Brain microvascular endothelial cell (primary cell): ENCODE measurements at regions not wholly inside any gene's neighbourhood (a gene's known extent, or its start where the extent isn't known, plus 50 kb on each side); places are given as distances from the start of the nearest gene placed in this dataset.
"Not testable (repeated sequence)": the region's sequence is repeated elsewhere in the genome, so short reads cannot be mapped to it uniquely, and the experiment has no call there.

Source experiments
- DNase-seq: peaks from one replicate; pipeline ENCODE4 v3.0.0-alpha.2; 2020
- H3K27ac ChIP-seq: fragments of 250-450 bp; sonication (Bioruptor Pico); 2 replicates; pipeline ENCODE4 v1.5.1; 2020; ENCODE audit warnings: mild to moderate bottlenecking, moderate library complexity
- H3K27me3 ChIP-seq: fragments of 250-450 bp; sonication (Bioruptor Pico); replicated peaks from 2 replicates; pipeline ENCODE4 v1.5.1; 2020; ENCODE audit warnings: mild to moderate bottlenecking
- H3K36me3 ChIP-seq: fragments of 250-450 bp; sonication (Bioruptor Pico); replicated peaks from 2 replicates; pipeline ENCODE4 v1.5.1; 2020; ENCODE audit warnings: mild to moderate bottlenecking
- H3K4me3 ChIP-seq: 2 replicates; pipeline ENCODE4 v1.5.1; 2011; ENCODE audit warnings: low read depth, mild to moderate bottlenecking, control low read depth, low read length, moderate library complexity
- CTCF ChIP-seq: IDR thresholded peaks from 2 replicates; pipeline ENCODE4 v1.5.1; 2011; ENCODE audit warnings: low read depth, mild to moderate bottlenecking, moderate library complexity, low read length, control low read depth, inconsistent platforms; ENCODE audit errors: missing control alignments
- in situ Hi-C: cut with HindIII; loops from 2 replicates; pipeline ENCODE4 v1.10.0; 2017; ENCODE audit warnings: low sequenced_read_pairs, low pct_ligation_motif_present

DNA sequence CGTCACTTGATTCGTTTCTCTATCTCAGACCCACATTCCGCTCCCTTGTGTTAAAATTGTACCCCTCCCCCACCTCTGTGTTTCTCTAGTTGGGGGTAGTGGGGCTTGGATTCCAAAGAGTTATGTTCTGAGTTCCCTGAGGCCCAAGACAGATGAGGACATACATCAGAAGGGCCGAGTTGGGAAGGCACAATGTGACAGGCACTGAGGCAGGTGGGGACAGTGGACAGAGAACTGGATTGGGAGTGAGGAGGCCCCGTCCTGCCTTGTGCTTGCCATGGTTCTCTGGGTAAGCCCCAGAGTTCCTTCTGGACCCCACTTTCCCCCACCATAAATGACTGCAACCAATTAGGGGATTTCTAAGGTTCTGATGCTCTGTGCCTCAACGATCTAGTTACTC is 80.5 kb upstream of the ETV3 start:
- Histone ChIP-seq H3K27ac (no peak overlapping the region), H3K36me3 (no peaks in the 10 kb centered on the region), H3K4me3 (no peak overlapping the region), H3K27me3 (no peaks in the 10 kb centered on the region)
- in situ Hi-C loops: no loop called here
- DNase-seq: no peak
- TF ChIP-seq CTCF: no peak

DNA sequence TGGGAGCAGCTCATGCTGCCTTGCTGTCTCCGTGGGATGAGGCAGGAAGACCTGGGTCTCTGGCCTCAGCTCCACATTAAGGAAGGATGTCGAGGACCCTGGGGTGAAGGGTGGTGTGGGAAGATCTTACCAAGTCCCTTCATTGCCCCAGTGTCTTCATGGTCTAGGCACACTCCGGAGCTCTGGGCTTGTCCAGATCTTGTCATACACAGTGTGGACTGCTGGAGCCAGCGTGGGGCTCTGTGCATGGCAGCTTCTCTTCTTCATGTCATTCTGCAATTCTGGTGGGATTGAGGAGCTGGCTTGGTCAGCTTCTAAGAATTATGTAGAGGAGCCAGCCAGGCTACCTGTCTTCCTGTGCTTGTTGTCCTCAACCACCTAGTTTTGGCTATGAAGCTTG is 79.3 kb upstream of the ETV3 start:
- Histone ChIP-seq H3K36me3 (no peaks in the 10 kb centered on the region), H3K27me3 (no peaks in the 10 kb centered on the region), H3K4me3 (no peak overlapping the region), H3K27ac (no peak overlapping the region)
- TF ChIP-seq CTCF: no peak
- DNase-seq: no peak
- in situ Hi-C loops: no loop called here

- H3K27ac ChIP-seq: no peak overlapping the region
- no peaks in the 10 kb centered on the region for H3K36me3 ChIP-seq
- no peak overlapping the region for H3K4me3 ChIP-seq
- in situ Hi-C loops: no loop called here
- no peak for TF ChIP-seq CTCF
- no peaks in the 10 kb centered on the region for H3K27me3 ChIP-seq
- no peak for DNase-seq
Observed at GRCh38 chr1:157213836-157214235, 75.6 kb upstream of the ETV3 start.

DNA sequence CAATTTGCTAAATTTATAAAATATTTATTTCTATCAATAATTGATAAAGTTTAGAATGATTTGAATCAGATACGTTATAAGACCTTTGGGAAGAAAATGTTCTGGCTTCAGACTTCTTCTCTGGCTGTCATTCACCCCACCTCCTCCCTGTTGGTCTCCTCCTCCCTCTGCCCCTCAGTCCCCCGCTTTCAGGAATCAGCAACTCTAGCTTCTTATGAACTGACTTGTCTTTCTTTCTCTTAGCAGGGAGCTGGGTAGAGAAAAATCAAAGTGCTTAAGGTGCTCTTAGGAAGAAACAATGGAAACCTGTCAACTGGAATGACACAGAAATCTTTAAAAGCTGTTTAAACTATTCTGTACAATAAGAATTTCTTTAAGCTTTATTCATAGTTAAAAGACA is 71.3 kb upstream of the ETV3 start:
- in situ Hi-C loops: no loop called here

DNA sequence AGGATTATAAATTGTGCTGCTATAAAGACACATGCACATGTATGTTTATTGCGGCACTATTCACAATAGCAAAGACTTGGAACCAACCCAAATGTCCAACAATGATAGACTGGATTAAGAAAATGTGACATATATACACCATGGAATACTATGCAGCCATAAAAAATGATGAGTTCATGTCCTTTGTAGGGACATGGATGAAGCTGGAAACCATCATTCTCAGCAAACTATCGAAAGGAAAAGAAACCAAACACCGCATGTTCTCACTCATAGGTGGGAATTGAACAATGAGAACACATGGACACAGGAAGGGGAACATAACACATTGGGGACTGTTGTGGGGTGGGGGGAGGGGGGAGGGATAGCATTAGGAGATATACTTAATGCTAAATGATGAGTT is 67.8 kb upstream of the ETV3 start:
- DNase-seq, H3K36me3 ChIP-seq, in situ Hi-C loops, H3K4me3 ChIP-seq, H3K27me3 ChIP-seq, H3K27ac ChIP-seq: not testable (repeated sequence)

More for the DNA sequence above, 71.3 kb upstream of the ETV3 start:
- H3K27me3 ChIP-seq: no peaks in the 10 kb centered on the region
- TF ChIP-seq CTCF: no peak
- no peak overlapping the region for H3K27ac ChIP-seq
- no peaks in the 10 kb centered on the region for H3K36me3 ChIP-seq
- H3K4me3 ChIP-seq: no peak overlapping the region
- DNase-seq: no peak

DNA sequence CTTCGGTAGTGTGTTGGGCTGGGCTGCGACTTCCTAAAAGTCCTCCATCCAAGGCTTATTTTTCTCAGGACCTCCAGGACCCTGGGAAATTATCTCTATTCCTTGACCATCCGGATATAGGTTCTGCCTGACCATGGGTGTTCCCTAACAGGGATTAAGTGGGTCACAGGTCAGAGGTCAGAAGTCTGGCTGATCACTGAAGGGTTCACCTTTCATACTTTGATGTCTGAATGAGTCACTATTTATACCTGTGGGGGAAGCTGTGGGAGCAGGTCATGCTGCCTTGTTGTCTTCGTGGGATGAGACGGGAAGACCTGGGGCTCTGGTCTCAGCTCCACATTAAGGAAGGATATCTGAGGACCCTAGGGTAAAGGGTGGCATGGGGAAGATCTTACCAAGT is 65.0 kb upstream of the ETV3 start:
- Histone ChIP-seq H3K36me3 (no peaks in the 10 kb centered on the region), H3K27ac (no peak overlapping the region), H3K27me3 (peaks cover 3% of the 10 kb centered on the region), H3K4me3 (no peak overlapping the region)
- DNase-seq: no peak
- in situ Hi-C loops: no loop called here
- TF ChIP-seq CTCF: no peak
